WI38 (cell line): ENCODE measurements at regions not wholly inside any gene's neighbourhood (a gene's known extent, or its start where the extent isn't known, plus 50 kb on each side); places are given as distances from the start of the nearest gene placed in this dataset.

Source experiments
- H3K4me3 ChIP-seq: 2 replicates; pipeline ENCODE4 v1.5.1; 2011; ENCODE audit warnings: low read depth, mild to moderate bottlenecking, control low read depth, low read length
- TF ChIP-seq, protein P1 (sequence below): IDR thresholded peaks from 2 replicates; pipeline ENCODE4 v1.5.1; 2012; ENCODE audit warnings: low read depth, mild to moderate bottlenecking, control low read depth, low read length

GRCh38 chr11:69554849-69555248, 73.4 kb downstream of the LINC01488 start:
- H3K4me3 ChIP-seq = no peak overlapping the region
- TF ChIP-seq, protein P1, sequence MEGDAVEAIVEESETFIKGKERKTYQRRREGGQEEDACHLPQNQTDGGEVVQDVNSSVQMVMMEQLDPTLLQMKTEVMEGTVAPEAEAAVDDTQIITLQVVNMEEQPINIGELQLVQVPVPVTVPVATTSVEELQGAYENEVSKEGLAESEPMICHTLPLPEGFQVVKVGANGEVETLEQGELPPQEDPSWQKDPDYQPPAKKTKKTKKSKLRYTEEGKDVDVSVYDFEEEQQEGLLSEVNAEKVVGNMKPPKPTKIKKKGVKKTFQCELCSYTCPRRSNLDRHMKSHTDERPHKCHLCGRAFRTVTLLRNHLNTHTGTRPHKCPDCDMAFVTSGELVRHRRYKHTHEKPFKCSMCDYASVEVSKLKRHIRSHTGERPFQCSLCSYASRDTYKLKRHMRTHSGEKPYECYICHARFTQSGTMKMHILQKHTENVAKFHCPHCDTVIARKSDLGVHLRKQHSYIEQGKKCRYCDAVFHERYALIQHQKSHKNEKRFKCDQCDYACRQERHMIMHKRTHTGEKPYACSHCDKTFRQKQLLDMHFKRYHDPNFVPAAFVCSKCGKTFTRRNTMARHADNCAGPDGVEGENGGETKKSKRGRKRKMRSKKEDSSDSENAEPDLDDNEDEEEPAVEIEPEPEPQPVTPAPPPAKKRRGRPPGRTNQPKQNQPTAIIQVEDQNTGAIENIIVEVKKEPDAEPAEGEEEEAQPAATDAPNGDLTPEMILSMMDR = no peak

GRCh38 chr11:69557266-69557665, 75.8 kb downstream of the LINC01488 start:
- H3K4me3 ChIP-seq = no peak overlapping the region
- TF ChIP-seq, protein P1 = no peak

- TF ChIP-seq, protein P1 = no peak
- H3K4me3 ChIP-seq = no peak overlapping the region
Observed at GRCh38 chr11:69558519-69558941, 77.1 kb downstream of the LINC01488 start.

- H3K4me3 ChIP-seq = no peak overlapping the region
- TF ChIP-seq, protein P1 = no peak
Observed at GRCh38 chr11:69559181-69559580, 77.7 kb downstream of the LINC01488 start.

GRCh38 chr11:69560141-69560790, 78.8 kb downstream of the LINC01488 start:
- H3K4me3 ChIP-seq = no peak overlapping the region
- TF ChIP-seq, protein P1 = no peak

- no peak overlapping the region for H3K4me3 ChIP-seq
- TF ChIP-seq, protein P1 = no peak
Observed at GRCh38 chr11:69562302-69562701, 78.7 kb upstream of the CCND1 start.

GRCh38 chr11:69562816-69563215, 78.1 kb upstream of the CCND1 start:
- TF ChIP-seq, protein P1 = no peak

More at GRCh38 chr11:69562816-69563215, 78.1 kb upstream of the CCND1 start:
- no peak overlapping the region for H3K4me3 ChIP-seq
